ENCODE measurements at regions not wholly inside any gene's neighbourhood (a gene's known extent, or its start where the extent isn't known, plus 50 kb on each side); places are given as distances from the start of the nearest gene placed in this dataset.

DNA sequence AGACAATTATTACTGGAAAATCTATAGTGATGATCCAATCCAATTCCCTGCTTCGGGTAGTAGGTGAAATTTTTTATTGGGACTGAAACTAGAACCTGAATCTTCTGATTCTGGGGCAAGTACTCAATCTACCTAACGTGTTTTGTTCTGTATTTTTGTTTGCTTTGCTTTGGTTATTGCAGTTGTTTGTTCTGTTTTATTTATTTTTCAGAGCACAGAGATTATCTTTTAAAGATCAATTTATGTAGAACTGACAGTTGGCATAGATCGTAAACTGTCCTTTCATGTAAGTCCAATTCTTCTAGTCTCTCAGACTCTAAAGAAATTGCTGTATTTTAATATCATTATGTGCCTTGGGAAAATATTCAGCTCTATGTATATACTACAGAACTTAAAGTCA, 401.6 kb downstream of the ANXA1 start:
- no peak for DNase-seq (ENCODE audit: low read depth, low spot score)

DNA sequence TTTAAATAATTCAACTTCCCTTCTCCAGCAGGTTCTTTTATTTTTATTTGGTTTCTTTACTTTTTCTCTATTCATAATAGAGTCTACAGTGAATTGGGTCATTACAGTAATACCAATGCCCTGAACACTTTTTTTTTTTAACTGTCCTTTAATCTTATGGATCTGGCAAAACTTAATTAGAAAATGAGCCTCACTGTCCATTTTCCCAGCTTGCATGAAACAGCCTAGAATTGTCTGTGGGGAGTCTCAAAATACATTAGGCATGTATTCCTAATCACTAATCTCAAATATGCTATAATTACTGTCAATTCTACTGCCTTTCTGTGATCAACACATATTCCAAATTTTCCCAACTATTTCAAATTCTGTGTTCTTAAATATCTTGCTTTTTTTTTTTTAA, 406.8 kb downstream of the ANXA1 start:
- no peak for DNase-seq (ENCODE audit: low read depth, low spot score)

DNA sequence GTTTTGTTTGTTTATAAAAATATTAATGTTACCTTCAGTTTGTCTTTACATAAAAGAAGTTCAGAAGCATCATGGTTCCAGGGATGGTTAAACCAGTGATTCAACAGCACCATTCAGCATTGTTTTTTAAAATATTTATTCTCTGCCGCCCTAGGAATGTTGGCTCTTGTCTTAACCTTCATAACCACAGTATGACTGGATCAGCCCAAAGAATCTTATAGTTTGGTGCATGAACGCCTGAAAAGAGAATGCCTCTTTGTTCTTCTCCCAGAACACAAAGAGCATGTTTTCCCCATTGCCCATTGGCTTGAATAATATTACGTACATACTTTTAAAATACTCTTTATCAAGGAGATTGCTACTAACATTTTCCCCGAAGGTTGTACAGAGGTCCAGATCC, 413.4 kb downstream of the ANXA1 start:
- DNase-seq (ENCODE audit: low read depth, low spot score): no peak

DNA sequence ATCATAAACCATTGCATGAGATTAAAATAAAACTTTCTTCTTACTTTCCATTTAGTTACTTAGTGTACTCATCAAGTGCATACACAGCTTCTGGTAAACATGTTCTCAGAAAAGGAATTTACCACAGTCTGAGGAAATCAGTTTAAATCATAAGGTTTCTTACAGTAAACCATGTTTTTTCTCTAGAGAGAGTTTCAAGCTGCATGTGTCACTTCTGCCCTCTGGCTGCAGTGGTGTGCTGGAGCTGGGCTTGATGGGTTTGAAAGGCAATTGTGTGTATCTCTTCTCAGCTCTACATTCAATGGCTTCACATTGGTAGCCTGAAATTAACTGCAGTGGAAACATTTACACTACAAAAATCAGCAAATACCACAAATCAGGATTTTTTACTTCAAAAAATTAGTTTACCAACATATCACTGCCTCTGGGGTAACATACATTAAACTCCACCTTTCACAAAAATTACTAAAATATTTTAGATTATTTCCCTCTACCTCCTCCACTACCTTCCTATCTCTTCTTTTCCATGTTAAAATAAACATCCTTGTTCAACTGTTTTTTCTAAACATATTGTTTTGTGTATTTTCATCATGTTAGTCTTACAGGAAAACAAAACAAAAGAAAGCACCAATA, 414.3 kb downstream of the ANXA1 start:
- no peak for DNase-seq (ENCODE audit: low read depth, low spot score)

DNA sequence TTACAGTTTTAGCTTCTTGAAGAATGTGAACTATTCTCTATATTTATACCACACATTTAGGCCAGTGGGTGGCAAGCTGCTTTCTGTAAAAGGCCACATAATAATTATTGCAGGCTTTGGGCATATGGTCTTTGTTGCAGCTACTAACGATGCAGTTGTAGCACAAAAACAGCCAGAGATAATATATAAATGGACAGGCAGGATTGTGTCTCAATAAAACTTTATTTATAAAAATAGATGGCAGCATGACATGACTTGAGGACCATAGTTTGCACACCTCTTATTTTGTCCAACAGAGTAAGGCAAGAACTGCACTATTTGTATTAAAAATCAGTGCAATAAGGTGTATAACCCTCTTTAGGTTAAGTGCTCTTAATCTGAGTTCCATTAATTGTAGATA, 415.0 kb downstream of the ANXA1 start:
- no peak for DNase-seq (ENCODE audit: low read depth, low spot score)

DNA sequence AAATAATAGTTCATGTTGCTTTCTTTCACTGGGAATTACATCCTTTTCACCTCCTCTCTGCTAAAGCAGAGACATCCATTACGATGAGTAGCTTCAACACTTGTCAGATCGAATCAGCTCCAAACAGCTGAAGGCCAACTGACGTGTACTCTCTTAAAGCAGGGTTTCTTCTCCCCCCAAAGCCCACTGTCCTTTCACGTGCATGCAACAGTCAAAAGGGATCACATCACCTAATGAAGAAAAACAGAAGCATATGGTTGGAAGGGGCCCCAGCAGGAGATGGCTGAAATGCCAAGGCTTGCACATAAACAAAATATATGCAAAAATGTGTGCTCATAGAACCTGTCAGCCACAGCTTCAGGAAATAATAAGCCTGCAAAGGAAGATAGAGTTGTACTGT, 421.6 kb downstream of the ANXA1 start:
- DNase-seq (ENCODE audit: low read depth, low spot score): no peak

DNA sequence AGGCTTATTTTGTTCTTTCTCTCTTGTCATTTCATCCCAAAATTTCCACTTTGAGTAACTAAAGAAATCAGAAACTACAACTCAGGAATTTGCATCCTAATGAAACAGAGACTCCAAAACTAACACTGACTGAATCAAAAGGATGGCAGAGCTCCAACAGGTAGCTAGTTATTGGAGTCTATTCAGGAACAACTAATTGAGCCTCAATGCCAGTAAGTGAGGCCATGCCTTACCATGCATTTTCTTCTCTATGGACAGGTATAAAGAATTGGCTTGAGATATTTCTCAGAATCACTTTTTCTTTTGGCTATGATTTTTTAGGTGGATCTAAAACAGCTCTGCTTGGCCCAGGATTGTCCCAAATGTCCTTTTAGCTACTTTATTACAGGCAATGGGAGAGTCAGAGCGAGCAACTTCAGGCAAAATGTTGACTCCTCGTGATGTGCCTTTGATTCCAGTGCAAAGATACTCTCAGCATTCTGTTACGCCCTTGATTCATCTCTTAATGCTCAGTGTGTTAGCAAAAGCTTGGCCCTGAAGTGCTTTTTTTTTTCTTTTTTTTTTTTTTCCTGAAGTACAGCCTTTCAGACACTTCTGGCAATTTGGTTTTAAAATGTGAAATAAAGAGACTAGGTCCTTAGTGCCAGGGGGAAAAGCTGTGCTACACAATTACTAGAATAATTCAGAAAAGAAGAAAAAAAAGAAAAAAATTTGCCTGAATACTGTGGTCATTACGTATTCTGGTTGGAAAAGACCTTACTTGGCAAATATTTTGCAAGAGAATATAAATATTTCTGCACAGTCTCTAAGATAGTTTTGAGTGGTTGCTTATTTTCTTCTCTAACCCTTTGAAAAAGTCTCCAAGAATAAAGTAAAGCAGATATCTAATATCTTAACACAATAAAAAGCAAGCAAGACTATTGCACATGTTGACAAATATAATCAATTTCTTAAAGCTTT, 423.7 kb downstream of the ANXA1 start:
- no peak for DNase-seq (ENCODE audit: low read depth, low spot score)

DNA sequence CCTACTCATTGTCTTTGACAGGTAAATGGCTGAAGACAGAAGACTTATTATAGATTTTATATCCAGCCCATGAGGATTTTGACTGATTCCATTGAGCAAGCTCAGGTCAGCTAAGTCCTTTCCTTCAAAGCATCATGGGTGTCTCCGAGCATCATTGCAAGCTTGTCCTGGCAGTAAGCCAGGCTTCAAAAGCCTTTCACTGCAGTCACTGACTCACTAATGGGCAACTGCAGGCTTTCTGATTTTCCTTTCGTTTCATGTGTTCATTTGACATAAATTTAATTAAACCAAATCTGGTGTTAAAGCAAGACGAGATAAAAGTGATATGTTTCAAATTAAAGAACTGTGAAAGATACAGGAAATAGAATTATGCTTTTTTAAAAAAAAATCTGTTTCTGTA, 426.2 kb downstream of the ANXA1 start:
- DNase-seq (ENCODE audit: low read depth, low spot score): no peak

DNA sequence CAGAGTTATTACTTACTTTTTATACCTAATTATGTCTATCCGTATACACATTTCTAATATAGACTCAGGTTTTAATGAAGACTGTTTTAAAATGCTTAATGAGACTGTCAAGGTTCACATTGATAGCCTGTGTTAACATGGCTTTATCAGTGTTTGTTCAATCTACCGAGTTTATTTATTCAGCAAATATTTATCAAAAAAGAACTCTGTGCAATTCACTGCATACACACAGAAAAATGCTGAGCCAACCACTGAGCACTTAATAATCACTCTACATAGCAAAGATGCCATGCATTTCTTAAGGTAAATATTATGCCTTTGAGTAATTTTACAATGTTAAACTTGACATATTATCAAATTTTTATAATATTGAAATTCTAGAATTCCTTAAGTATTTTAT, 428.2 kb downstream of the ANXA1 start:
- DNase-seq (ENCODE audit: low read depth, low spot score): no peak

DNA sequence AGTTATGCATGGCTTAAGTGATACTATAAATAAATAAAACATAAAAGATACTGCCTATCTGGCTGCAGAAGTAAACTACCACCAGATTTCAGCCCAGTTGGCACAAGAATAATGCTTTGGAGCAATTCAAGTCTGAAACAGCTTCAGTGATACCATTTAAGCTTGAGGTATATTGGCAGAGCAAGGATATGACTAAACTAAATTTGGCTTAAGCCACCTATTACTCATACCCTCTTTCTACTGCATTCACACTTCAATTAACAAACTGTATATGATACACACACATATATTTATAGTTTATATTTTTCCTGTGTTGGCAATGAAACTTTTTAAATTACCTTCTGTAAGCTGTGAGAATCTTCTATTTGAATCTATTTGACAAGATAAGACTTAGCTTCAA, 431.9 kb downstream of the ANXA1 start:
- no peak for DNase-seq (ENCODE audit: low read depth, low spot score)

DNA sequence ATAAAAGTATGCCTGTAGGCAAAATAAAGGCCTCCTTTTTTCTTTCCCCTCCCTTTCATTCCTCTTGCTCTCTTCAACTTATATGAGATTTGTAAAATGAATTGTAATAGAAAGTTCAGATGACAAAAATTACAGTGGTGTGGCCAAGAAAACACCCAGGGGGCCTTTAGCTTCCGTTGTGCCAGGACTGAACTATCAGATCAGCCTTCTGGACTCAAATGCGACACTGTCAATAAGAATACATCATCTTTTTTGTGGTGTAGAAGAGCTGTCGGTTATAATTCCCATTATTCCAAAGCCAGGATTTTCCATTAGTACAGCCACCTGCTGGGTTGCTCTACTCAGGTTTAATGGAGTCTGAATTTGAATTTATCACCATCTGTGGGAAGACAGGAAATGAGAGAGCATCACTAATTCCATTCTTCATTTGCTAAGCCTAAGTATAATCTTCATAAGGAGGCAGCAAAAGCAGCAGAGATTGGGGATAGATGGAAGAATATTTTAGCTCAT, 443.4 kb downstream of the ANXA1 start:
- no peak for DNase-seq (ENCODE audit: low read depth, low spot score)

DNA sequence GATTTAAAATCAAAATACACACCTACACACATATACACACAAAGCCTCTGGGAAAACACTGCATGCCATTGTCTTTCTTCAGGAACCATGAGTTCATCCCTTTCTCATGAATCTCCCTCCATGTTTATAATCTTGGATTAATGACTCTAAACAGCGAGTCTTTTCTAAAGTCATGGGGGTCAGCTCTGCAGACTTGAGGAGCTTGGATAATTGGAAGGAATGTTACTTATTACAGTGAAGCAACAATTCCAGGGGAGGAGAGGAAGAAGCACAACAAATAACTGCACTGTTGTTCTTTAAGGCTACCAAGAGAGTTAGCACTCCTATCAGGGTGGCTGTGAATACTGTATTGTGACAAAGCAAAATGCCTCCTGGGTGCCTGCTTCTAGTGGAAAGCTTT, 444.7 kb downstream of the ANXA1 start:
- no peak for DNase-seq (ENCODE audit: low read depth, low spot score)

DNA sequence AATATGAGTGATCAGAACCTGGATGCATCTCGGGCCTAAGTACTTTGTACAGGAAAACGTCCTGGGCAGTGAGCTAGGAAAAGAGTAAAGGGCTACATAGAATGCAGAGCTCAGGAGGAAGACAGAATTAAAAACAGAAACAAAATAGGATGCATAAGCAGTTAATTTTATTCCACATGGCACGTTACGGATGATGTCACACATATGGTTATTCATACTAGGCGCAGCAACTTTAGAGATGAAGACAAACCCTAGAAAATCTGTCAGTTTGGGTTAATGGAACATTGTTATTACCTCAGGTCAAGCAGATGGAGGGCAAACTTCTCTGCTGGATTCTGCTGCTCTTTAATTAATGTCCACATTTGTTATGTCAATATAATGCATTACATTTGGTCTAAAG, 445.4 kb downstream of the ANXA1 start:
- DNase-seq (ENCODE audit: low read depth, low spot score): no peak

DNA sequence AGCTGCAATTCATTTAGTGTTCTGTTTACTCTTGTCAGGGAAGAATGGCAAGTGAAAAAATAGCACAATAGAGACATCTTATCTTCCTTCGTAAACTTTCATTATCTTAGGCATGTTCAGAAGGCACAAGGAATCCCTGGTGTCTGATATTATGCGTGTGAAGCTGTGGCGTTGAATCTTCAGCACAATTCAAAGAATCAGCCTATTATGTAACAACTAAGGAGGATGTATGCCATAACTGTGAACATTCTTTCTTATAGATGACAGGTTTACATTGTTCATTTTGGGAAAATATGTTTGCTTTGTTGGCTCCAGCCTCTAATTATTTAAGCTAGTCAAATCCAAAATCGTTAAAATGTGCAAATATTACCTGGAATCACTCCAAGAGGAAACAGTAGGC, 446.1 kb downstream of the ANXA1 start:
- DNase-seq (ENCODE audit: low read depth, low spot score): no peak

DNA sequence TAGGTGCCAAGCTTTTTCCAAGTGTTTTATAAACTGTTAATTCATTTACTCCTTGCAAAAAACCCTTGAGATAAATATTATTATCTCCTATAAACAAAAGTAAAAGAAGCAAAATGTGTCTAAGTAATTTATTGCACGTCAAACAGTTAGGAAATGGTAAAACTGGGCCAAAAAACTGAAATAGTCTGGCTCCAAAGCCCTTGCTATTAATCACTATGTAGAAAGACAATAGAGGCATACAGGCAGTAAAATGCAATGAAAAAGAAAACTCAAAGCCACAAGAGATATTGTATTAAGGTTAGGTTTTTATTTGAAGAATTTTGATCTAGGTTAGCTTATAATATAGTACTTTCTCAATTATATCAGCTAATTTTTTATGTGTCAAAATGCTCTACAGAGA, 457.7 kb downstream of the ANXA1 start:
- DNase-seq (ENCODE audit: low read depth, low spot score): no peak

DNA sequence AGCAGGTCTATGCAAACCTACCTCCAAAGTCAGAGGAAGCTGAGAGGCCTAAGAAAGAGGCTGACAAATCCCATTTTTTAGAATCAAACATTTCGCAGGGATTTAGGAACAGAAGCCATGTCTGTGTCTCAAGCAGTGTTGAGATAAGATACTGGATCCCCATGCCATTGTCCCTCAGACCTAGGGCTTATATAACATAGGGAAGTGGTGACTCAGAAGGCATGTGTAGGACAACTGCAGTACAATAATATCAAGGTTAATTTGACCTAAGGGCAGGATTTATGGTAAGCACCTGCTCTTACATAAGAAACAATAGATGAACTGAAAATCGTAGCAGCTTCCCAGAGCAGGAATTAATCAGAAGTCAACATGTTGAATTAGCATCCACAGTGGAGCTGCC, 459.4 kb downstream of the ANXA1 start:
- DNase-seq (ENCODE audit: low read depth, low spot score): no peak

DNA sequence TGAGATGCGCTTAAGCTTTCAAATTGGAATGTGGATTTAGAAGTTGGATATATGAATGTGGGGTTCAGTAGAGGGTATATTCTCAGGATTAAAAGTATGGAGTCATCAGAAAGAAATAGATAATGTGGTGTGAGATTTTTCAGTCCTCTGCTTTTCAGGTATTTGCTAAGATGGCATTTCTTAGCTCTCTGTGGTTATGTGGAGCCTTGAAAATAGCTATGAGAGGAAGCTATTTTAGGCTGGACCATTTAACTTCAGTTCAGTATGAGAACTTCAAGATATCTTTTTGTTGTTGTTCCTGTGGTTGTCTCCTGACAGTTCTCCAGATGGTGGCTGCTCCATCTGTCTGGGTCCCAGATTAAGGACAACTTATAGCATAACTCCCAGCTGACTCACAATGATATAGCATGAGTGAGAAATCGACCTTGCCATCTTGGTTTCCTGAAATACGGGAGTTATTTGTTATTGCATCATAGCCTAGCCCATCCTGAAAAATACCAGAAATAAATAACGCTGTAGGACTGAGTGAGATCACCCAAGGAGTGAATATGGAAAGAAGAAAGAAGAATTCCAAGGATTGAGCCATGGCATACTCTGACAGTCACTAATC, 461.5 kb downstream of the ANXA1 start:
- no peak for DNase-seq (ENCODE audit: low read depth, low spot score)

DNA sequence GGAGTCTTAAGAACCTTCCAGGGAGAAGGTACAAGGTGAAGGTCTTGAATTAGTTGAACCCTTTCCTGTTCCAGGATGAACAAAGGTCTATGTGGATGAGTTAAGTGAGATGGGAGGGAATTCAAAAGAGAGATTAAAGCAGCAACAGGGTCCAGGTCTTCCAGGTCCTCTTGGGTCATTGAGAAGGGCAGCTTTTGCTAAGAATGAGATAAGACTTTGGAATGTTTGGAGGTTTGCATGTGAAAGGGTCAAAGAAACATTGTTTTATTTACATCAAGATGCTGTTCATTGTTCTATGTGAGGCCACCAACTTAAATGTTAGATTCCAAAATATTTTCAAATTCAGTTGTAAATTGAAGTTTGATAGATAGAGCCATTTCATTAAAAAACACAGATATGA, 463.9 kb downstream of the ANXA1 start:
- DNase-seq (ENCODE audit: low read depth, low spot score): no peak

DNA sequence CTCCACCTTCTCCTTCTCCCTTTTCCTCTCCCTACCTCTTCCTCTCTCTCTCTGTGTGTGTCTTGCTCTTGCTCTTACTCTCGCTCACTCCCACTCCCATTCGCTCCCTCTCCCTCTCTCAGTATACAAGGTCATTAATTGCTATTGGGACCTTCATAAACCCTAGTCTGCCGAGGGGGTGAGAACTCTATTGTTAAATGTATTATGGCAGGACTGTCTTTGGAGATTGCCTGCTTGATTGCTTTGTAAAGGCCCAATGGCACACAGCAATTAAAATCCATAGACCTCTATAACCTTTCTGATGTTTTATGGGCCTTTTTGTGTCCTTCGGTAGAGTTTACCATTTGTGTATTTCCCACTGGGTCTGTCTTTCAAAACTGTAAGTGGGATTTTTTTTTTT, 465.9 kb downstream of the ANXA1 start:
- no peak for DNase-seq (ENCODE audit: low read depth, low spot score)

DNA sequence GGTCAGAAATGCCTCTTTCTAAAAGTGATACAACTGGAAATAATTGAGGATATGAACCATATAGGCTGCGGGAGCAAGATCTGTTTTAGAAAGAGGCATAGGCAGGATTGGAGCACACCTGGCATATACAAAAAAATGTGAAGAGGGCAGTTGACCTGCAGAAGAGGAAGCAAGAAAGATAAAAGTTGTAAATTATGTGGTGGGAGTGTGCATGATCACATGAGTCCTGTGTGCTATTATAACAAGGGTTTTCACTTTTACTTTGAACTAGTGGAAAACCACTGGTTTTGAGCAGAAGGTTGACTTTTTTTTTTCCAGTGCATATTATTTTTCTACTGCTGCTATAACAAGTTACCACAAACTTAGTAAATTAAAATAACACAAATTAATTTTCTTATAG, 489.3 kb downstream of the ANXA1 start:
- DNase-seq (ENCODE audit: low read depth, low spot score): no peak

DNA sequence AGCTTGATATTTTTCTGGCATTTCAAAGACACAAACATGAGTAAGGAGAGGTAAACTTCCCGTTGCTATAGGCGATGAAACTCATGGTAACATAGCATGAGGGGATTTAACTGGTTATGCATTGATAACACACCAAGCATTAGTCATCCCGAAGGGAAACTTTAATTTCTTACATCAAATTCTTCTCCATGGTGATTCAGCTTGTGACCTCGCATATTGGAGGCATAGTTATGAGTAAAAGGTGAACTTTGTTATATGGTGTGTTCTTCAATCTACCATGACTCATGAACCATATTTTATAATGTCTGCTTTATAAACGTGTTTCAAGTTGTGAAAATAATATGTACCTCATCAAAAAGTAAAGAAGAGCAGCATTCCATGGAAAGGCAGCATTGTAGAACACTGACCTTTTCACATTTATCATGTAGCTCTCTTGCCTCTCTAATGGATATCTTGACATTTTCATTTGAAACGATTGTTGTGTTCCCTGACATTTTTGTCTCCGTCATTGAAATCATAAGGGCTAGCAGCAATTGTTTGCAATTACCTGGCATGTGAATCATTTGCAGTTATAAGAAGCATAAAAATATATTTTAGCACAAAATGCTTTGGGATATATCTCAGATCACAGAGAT, 491.8 kb downstream of the ANXA1 start:
- no peak for DNase-seq (ENCODE audit: low read depth, low spot score)

DNA sequence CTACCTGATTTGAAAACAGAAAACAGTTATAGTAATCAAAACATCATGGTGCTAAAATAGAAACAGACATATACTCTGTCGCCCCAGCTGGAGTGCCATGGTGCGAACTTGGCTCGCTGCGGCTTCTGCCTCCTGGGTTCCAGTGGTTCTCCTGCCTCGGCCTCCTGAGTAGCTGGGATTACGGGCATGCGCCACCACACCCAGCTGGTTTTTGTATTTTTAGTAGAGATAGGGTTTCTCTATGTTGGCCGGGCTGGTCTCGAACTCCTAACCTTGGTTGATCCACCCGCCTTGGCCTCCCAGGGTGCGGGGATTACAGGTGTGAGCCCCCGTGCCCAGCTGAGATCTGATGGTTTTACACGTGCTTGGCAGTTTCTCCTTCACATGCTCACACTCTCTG, 495.9 kb downstream of the ANXA1 start:
- DNase-seq (ENCODE audit: low read depth, low spot score): no peak
